CD14-positive monocyte (primary cell): ENCODE measurements at regions not wholly inside any gene's neighbourhood (a gene's known extent, or its start where the extent isn't known, plus 50 kb on each side); places are given as distances from the start of the nearest gene placed in this dataset.

ENCODE experiments used
- DNase-seq, 3 donors: peaks; one replicate each; pipeline ENCODE4 v3.0.0-alpha.2; 2011 to 2022
- H2AFZ ChIP-seq: 2 replicates; pipeline ENCODE4 v1.6.0; 2012; ENCODE audit warnings: mild to moderate bottlenecking, low read depth, low read length, inconsistent platforms; ENCODE audit not compliant: insufficient read depth, poor library complexity, severe bottlenecking
- H3K27ac ChIP-seq, 2 donors: 1 replicate in 1 of 2; 2 replicates in 1 of 2; pipeline ENCODE4 v1.5.1; 2012 to 2013; ENCODE audit warnings: low read length in 2 of 2, control low read depth in 1 of 2, inconsistent platforms in 1 of 2, low read depth in 1 of 2, mild to moderate bottlenecking in 1 of 2
- H3K27me3 ChIP-seq, 2 donors: one replicate each; pipeline versions ENCODE4 v1.6.0 to v1.6.1; 2011 to 2013; ENCODE audit warnings: low read length in 2 of 2; ENCODE audit not compliant: control insufficient read depth in 2 of 2, insufficient read depth in 2 of 2
- H3K36me3 ChIP-seq, 2 donors: replicated peaks in 1 of 2; 1 replicate in 1 of 2; 2 replicates in 1 of 2; pipeline versions ENCODE4 v1.5.1 to v1.6.1; 2012 to 2013; ENCODE audit warnings: low read length in 2 of 2, control low read depth in 1 of 2, inconsistent platforms in 1 of 2, mild to moderate bottlenecking in 1 of 2; ENCODE audit not compliant: insufficient read depth in 2 of 2, control insufficient read depth in 1 of 2
- H3K4me1 ChIP-seq, 2 donors: 1 replicate in 1 of 2; 2 replicates in 1 of 2; pipeline versions ENCODE4 v1.5.1 to v1.6.1; 2012 to 2013; ENCODE audit warnings: low read length in 2 of 2, control low read depth in 1 of 2, inconsistent platforms in 1 of 2, mild to moderate bottlenecking in 1 of 2, moderate library complexity in 1 of 2; ENCODE audit not compliant: insufficient read depth in 2 of 2, control insufficient read depth in 1 of 2
- H3K4me2 ChIP-seq: replicated peaks from 2 replicates; pipeline ENCODE3; 2012; ENCODE audit warnings: low read length, moderate library complexity, mild to moderate bottlenecking; ENCODE audit not compliant: poor library complexity, severe bottlenecking; ENCODE audit errors: extremely low read depth
- H3K4me3 ChIP-seq, 3 experiments: fragments of 200-600 bp in 1 of 3; sonication (generic) in 1 of 3; replicated peaks in 1 of 3; 1 replicate in 2 of 3; 2 replicates in 1 of 3; pipeline ENCODE4 v1.5.1; 2011 to 2013; ENCODE audit warnings: low read length in 3 of 3, mild to moderate bottlenecking in 3 of 3, control low read depth in 2 of 3, low read depth in 2 of 3, inconsistent platforms in 1 of 3, moderate library complexity in 1 of 3
- H3K79me2 ChIP-seq: 2 replicates; pipeline ENCODE4 v1.6.0; 2012; ENCODE audit warnings: mild to moderate bottlenecking, control low read depth, inconsistent platforms, low read length, moderate library complexity; ENCODE audit not compliant: insufficient read depth
- H3K9ac ChIP-seq: 2 replicates; pipeline ENCODE4 v1.6.0; 2017; ENCODE audit warnings: low read length, mild to moderate bottlenecking; ENCODE audit not compliant: insufficient read depth, poor library complexity, severe bottlenecking
- H3K9me3 ChIP-seq, 2 donors: replicated peaks in 1 of 2; 1 replicate in 1 of 2; 2 replicates in 1 of 2; pipeline versions ENCODE4 v1.5.1 to v1.6.1; 2012 to 2013; ENCODE audit warnings: low read length in 2 of 2, control low read depth in 1 of 2; ENCODE audit not compliant: control insufficient read depth in 1 of 2, insufficient read depth in 1 of 2
- H4K20me1 ChIP-seq: 2 replicates; pipeline ENCODE4 v1.6.0; 2012; ENCODE audit warnings: mild to moderate bottlenecking, low read length, control low read depth, moderate library complexity; ENCODE audit not compliant: insufficient read depth
- H3K27ac Mint-ChIP-seq, 7 donors: one replicate each; pipeline ENCODE4 v1.8.0; 2020; ENCODE audit warnings: mild to moderate bottlenecking in 7 of 7, mixed read lengths in 7 of 7, moderate library complexity in 6 of 7, inconsistent platforms in 2 of 7
- H3K27me3 Mint-ChIP-seq, 3 donors: one replicate each; pipeline ENCODE4 v1.8.0; 2021 to 2022; ENCODE audit warnings: low read depth in 3 of 3, mild to moderate bottlenecking in 3 of 3, mixed read lengths in 3 of 3, moderate library complexity in 3 of 3, inconsistent platforms in 1 of 3
- H3K36me3 Mint-ChIP-seq, 2 donors: one replicate each; pipeline ENCODE4 v1.8.0; 2020; ENCODE audit warnings: mixed read lengths in 2 of 2, inconsistent platforms in 1 of 2, mild to moderate bottlenecking in 1 of 2
- H3K4me1 Mint-ChIP-seq: one replicate; pipeline ENCODE4 v1.8.0; 2020; ENCODE audit warnings: mild to moderate bottlenecking, mixed read lengths
- H3K4me3 Mint-ChIP-seq, 2 donors: one replicate each; pipeline ENCODE4 v1.8.0; 2020; ENCODE audit warnings: mild to moderate bottlenecking in 2 of 2, mixed read lengths in 2 of 2, moderate library complexity in 1 of 2
- H3K9me3 Mint-ChIP-seq, 7 donors: one replicate each; pipeline ENCODE4 v1.8.0; 2020 to 2022; ENCODE audit warnings: mixed read lengths in 7 of 7, mild to moderate bottlenecking in 6 of 7, moderate library complexity in 6 of 7, inconsistent platforms in 2 of 7
- CTCF ChIP-seq: fragments of 200-600 bp; IDR thresholded peaks from one replicate; pipeline ENCODE4 v1.8.0; 2022; ENCODE audit warnings: antibody characterized with exemption, mild to moderate bottlenecking
- WGBS: methylation state at CpG from one replicate; pipeline ENCODE4 v1.1.5; 2013; ENCODE audit warnings: missing lambda C conversion rate; ENCODE audit not compliant: insufficient coverage; 5-methylcytosine and 5-hydroxymethylcytosine counted together
- intact Hi-C, 2 donors: fragments of 100-400 bp; cut with micrococcal nuclease; formaldehyde crosslinking; loops; one replicate each; pipeline versions ENCODE4 v1.15.0 to v1.15.1; 2023

- Histone ChIP-seq H3K27me3 (no peaks in the 10 kb centered on the region), H3K36me3 (no peaks in the 10 kb centered on the region), H3K9ac (no peak overlapping the region), H3K27ac (no peak overlapping the region), H3K4me2 (no peak overlapping the region), H3K4me1 (no peaks in the 10 kb centered on the region), H2AFZ (no peak overlapping the region), H3K4me3 (no peak overlapping the region), H3K9me3 (no peaks in the 10 kb centered on the region), H4K20me1 (no peaks in the 10 kb centered on the region), H3K79me2 (no peaks in the 10 kb centered on the region)
- no CpG with 5 or more reads among the region's 2 CpGs for WGBS
- intact Hi-C loops = no loop called here
- no peak for TF ChIP-seq CTCF
- no peak overlapping the region for H3K27ac Mint-ChIP-seq
- H3K4me1 Mint-ChIP-seq = no peaks in the 10 kb centered on the region
- H3K9me3 Mint-ChIP-seq = peaks cover 0 to 2% (median 0%) of the 10 kb centered on the region in 7 donors
- no peaks in the 10 kb centered on the region for H3K36me3 Mint-ChIP-seq
- no peak overlapping the region for H3K4me3 Mint-ChIP-seq
- DNase-seq = no peak
- H3K27me3 Mint-ChIP-seq = no peaks in the 10 kb centered on the region
Measured at GRCh38 chr11:80995523-80995922, 1554.7 kb upstream of the TENM4 start.

- no peak for TF ChIP-seq CTCF
- intact Hi-C loops = no loop called here
- DNase-seq = no peak
- Histone ChIP-seq H3K4me1 (no peaks in the 10 kb centered on the region), H3K4me3 (no peak overlapping the region), H3K27me3 (no peaks in the 10 kb centered on the region), H3K9ac (no peak overlapping the region), H3K4me2 (no peak overlapping the region), H4K20me1 (no peaks in the 10 kb centered on the region), H2AFZ (no peak overlapping the region), H3K27ac (no peak overlapping the region), H3K36me3 (no peaks in the 10 kb centered on the region), H3K79me2 (no peaks in the 10 kb centered on the region), H3K9me3 (no peaks in the 10 kb centered on the region)
- Mint-ChIP-seq H3K4me3 (no peak overlapping the region), H3K36me3 (no peaks in the 10 kb centered on the region), H3K27ac (no peak overlapping the region), H3K4me1 (no peaks in the 10 kb centered on the region), H3K9me3 (peaks cover 0 to 3% (median 1%) of the 10 kb centered on the region in 7 donors), H3K27me3 (no peaks in the 10 kb centered on the region)
Measured at GRCh38 chr11:80993536-80993935, 1552.7 kb upstream of the TENM4 start.
